WI38 (cell line): ENCODE measurements at regions not wholly inside any gene's neighbourhood (a gene's known extent, or its start where the extent isn't known, plus 50 kb on each side); places are given as distances from the start of the nearest gene placed in this dataset.

ENCODE experiments used
- H3K4me3 ChIP-seq: 2 replicates; pipeline ENCODE4 v1.5.1; 2011; ENCODE audit warnings: low read depth, mild to moderate bottlenecking, control low read depth, low read length
- CTCF ChIP-seq: IDR thresholded peaks from 2 replicates; pipeline ENCODE4 v1.5.1; 2012; ENCODE audit warnings: low read depth, mild to moderate bottlenecking, control low read depth, low read length

GRCh38 chr11:119921571-119921970, 192.6 kb upstream of the NECTIN1 start:
- H3K4me3 ChIP-seq: no peak overlapping the region
- no peak for TF ChIP-seq CTCF

DNA sequence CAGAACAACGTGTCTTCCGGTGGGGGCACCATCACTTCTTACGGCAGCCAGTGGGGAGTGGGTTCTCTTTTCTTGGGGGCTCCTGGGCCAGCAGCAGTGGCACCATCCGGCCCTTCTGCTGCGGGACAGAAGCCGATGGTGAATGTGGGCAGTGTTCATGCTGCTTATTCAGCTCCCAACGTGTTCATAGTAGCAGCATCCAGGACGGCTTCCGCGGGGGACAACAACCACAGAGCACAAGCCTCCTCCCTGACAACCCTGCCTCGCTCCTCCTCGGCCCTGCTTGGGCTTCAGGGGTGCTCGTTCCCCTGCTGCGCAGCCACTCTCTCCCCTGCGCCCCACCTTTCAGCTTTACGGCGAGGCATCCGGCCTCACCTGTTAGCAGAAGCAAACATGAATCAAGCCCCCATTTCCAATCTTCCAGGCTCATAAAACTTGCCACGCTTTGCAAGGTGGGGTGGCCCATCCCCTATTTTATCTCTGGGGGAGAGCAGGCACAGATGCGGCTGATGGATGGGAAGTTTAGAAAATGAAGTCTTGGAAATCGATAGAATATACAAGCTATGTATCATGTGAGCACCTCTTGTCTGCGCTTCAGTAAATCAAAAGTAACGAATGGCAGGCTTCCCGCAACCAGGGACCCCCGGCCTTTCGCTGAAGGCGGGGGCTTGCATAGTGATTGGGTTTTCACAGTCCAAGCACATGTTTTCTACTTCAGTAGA, 191.8 kb upstream of the NECTIN1 start:
- H3K4me3 ChIP-seq: no peak overlapping the region
- no peak for TF ChIP-seq CTCF

DNA sequence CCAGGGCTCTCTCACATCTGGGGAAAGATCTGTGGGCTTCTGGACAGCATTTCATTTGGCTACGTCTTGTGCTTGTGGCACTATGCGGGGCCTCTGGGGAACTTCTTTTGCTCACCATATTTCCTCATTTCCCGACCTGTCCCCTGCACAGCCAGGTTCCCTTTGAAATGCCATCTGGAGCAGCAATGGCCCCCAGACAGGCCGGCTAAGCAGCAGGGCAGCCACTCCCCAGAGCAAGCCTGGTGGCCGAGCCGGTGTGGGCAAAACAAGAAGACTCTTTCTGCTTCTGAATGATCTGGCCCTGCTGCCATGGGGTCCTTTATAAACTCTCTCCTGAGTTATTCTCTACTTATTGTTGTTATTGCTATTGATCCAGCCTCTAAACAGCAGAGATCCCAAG, 190.7 kb upstream of the NECTIN1 start:
- TF ChIP-seq CTCF: no peak
- H3K4me3 ChIP-seq: no peak overlapping the region

DNA sequence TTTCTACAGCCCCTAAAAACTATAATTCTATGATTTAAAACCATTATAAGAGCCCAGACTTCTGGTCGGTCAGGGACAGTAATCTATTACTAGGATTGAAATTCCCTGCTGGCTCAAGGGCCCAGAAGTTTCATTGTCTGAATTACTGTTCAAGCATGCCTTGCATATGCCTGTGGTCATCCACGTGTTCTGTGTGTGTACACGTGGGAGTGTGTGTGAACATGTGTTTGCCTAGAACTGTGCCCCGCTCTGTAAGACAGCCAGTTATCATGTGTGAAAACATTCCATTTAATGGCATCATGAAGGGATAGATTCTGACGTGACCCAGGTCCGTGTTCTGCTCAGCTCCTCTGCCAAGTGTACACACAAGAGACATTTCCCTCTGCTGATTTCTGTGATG, 189.3 kb upstream of the NECTIN1 start:
- no peak overlapping the region for H3K4me3 ChIP-seq
- TF ChIP-seq CTCF: no peak

GRCh38 chr11:119916568-119916967, 187.6 kb upstream of the NECTIN1 start:
- no peak overlapping the region for H3K4me3 ChIP-seq
- no peak for TF ChIP-seq CTCF

- no peak for TF ChIP-seq CTCF
- no peak overlapping the region for H3K4me3 ChIP-seq
Measured at GRCh38 chr11:119912229-119912628, 183.2 kb upstream of the NECTIN1 start.

GRCh38 chr11:119910650-119911049, 181.7 kb upstream of the NECTIN1 start:
- no peak for TF ChIP-seq CTCF
- H3K4me3 ChIP-seq: no peak overlapping the region
